GM19240 (cell line): ENCODE measurements at regions not wholly inside any gene's neighbourhood (a gene's known extent, or its start where the extent isn't known, plus 50 kb on each side); places are given as distances from the start of the nearest gene placed in this dataset.

Source experiments
- DNase-seq: peaks from one replicate; pipeline ENCODE4 v3.0.0; 2011; ENCODE audit warnings: low spot score; ENCODE audit not compliant: insufficient read length

GRCh38 chr1:22245100-22245650 lies 102.3 kb upstream of the WNT4 start:
- DNase-seq = no peak

- DNase-seq = no peak
Measured at GRCh38 chr1:22245726-22246125, 102.8 kb upstream of the WNT4 start.

- no peak for DNase-seq
Measured at GRCh38 chr1:22246755-22247480, 104.0 kb upstream of the WNT4 start.

- DNase-seq = no peak
Measured at GRCh38 chr1:22247527-22248245, 104.8 kb upstream of the WNT4 start.

- no peak for DNase-seq
Measured at GRCh38 chr1:22248746-22249145, 105.8 kb upstream of the WNT4 start.

- DNase-seq = no peak
Measured at GRCh38 chr1:22249928-22250680, 107.2 kb upstream of the WNT4 start.

- DNase-seq = no peak
Measured at GRCh38 chr1:22250724-22251123, 107.8 kb upstream of the WNT4 start.

- DNase-seq = no peak
Measured at GRCh38 chr1:22252251-22252650, 109.4 kb upstream of the WNT4 start.

- no peak for DNase-seq
Measured at GRCh38 chr1:22253012-22253790, 110.3 kb upstream of the WNT4 start.

- no peak for DNase-seq
Measured at GRCh38 chr1:22254756-22255155, 111.9 kb upstream of the WNT4 start.

GRCh38 chr1:22255341-22256212 lies 112.7 kb upstream of the WNT4 start:
- no peak for DNase-seq

GRCh38 chr1:22256213-22256512 lies 113.3 kb upstream of the WNT4 start:
- no peak for DNase-seq

- no peak for DNase-seq
Measured at GRCh38 chr1:22257290-22258275, 114.7 kb upstream of the WNT4 start.

- DNase-seq = no peak
Measured at GRCh38 chr1:22258698-22259097, 115.8 kb upstream of the WNT4 start.

- DNase-seq = no peak
Measured at GRCh38 chr1:22259551-22260282, 116.8 kb upstream of the WNT4 start.

GRCh38 chr1:22260860-22261432 lies 118.0 kb upstream of the WNT4 start:
- DNase-seq = no peak

- no peak for DNase-seq
Measured at GRCh38 chr1:22261580-22261979, 118.7 kb upstream of the WNT4 start.

- DNase-seq = no peak
Measured at GRCh38 chr1:22262583-22262982, 119.7 kb upstream of the WNT4 start.
